Breast epithelium (tissue), 4 donors: ENCODE measurements at regions not wholly inside any gene's neighbourhood (a gene's known extent, or its start where the extent isn't known, plus 50 kb on each side); places are given as distances from the start of the nearest gene placed in this dataset.
A peak's percentile ranks its signal among the peaks of the same experiment; 100 is the strongest.
"Not testable (repeated sequence)": the region's sequence is repeated elsewhere in the genome, so short reads cannot be mapped to it uniquely, and the experiment has no call there.

Experiments
- DNase-seq, 2 donors: peaks; one replicate each; pipeline ENCODE4 v3.0.0-alpha.2; 2019; ENCODE audit warnings: low spot score in 2 of 2
- H3K27ac ChIP-seq, 2 donors: fragments of 200-600 bp; sonication (generic) in 1 of 2; one replicate each; pipeline ENCODE4 v1.5.1; 2016 to 2019; ENCODE audit warnings: mild to moderate bottlenecking in 1 of 2
- H3K27me3 ChIP-seq, 2 donors: fragments of 200-600 bp; sonication (generic) in 1 of 2; one replicate each; pipeline versions ENCODE4 v1.5.1 to v1.6.0; 2017 to 2019; ENCODE audit warnings: control low read depth in 1 of 2, mild to moderate bottlenecking in 1 of 2
- H3K36me3 ChIP-seq: fragments of 200-600 bp; one replicate; pipeline ENCODE4 v1.5.1; 2019
- H3K4me1 ChIP-seq, 2 donors: fragments of 200-600 bp; sonication (generic); one replicate each; pipeline ENCODE4 v1.5.1; 2016 to 2019; ENCODE audit warnings: control low read depth in 1 of 2
- H3K4me3 ChIP-seq, 3 donors: fragments of 200-600 bp; sonication (generic); 1 replicate in 2 of 3; 2 replicates in 1 of 3; pipeline ENCODE4 v1.5.1; 2016 to 2019; ENCODE audit warnings: mild to moderate bottlenecking in 3 of 3, moderate library complexity in 2 of 3
- H3K9me3 ChIP-seq, 2 donors: fragments of 200-600 bp; sonication (generic) in 1 of 2; one replicate each; pipeline ENCODE4 v1.5.1; 2016 to 2019; ENCODE audit warnings: control low read depth in 1 of 2
- CTCF ChIP-seq, 3 donors: fragments of 450-650 bp; IDR thresholded peaks; one replicate each; pipeline ENCODE4 v1.5.1; 2016 to 2017; ENCODE audit warnings: antibody characterized with exemption in 3 of 3, mild to moderate bottlenecking in 3 of 3, moderate library complexity in 3 of 3
- POLR2A ChIP-seq: fragments of 450-650 bp; IDR thresholded peaks from one replicate; pipeline ENCODE4 v1.6.1; 2016; ENCODE audit warnings: antibody characterized with exemption, mild to moderate bottlenecking, moderate library complexity
- POLR2AphosphoS5 ChIP-seq, 3 donors: sonication (generic); formaldehyde crosslinking; IDR thresholded peaks; one replicate each; pipeline ENCODE4 v1.6.1; 2017; ENCODE audit warnings: antibody characterized with exemption in 3 of 3
- intact Hi-C: fragments of 100-400 bp; cut with DNase I; formaldehyde crosslinking; loops from one replicate; pipeline ENCODE4 v1.15.1; 2023; ENCODE audit warnings: low total_unique reads

DNA sequence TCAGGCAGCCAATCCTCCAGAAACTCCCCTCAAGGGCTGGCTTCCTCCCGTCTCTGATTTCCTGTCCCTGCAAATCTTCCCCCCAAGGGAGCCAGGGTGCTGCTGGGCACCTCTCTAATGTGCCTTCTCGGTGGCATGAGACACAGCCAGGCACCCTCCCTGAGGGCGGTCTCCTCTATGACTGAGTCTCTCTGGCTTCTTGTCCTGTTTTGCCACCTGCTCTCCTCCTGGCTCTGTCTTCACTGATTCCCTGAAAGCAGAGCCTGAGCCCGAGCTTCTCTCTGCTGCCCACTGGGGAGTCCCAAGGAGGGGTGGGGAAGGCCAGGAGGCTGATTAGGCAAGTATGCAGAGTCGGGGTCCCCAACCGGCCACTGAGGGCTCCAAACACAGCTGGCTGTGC, 60.4 kb upstream of the INSIG1 start:
- intact Hi-C loops: no loop called here
- Histone ChIP-seq H3K27ac (no peak overlapping the region), H3K4me1 (no peaks in the 10 kb centered on the region), H3K9me3 (no peaks in the 10 kb centered on the region), H3K27me3 (no peaks in the 10 kb centered on the region), H3K4me3 (no peak overlapping the region), H3K36me3 (no peaks in the 10 kb centered on the region)
- no peak for TF ChIP-seq CTCF (IDR thresholded peaks at IDR 0.05)
- TF ChIP-seq POLR2A: no peak
- no peak for TF ChIP-seq POLR2AphosphoS5 (IDR thresholded peaks at IDR 0.05)
- no peak for DNase-seq

GRCh38 chr7:155237730-155238129, 59.9 kb upstream of the INSIG1 start:
- Histone ChIP-seq H3K36me3 (no peaks in the 10 kb centered on the region), H3K27me3 (no peaks in the 10 kb centered on the region), H3K4me3 (no peak overlapping the region), H3K27ac (no peak overlapping the region), H3K4me1 (no peaks in the 10 kb centered on the region), H3K9me3 (no peaks in the 10 kb centered on the region)
- no peak for TF ChIP-seq CTCF (IDR thresholded peaks at IDR 0.05)
- TF ChIP-seq POLR2AphosphoS5 (IDR thresholded peaks at IDR 0.05): no peak
- TF ChIP-seq POLR2A: no peak
- DNase-seq: no peak
- intact Hi-C loops: no loop called here

DNA sequence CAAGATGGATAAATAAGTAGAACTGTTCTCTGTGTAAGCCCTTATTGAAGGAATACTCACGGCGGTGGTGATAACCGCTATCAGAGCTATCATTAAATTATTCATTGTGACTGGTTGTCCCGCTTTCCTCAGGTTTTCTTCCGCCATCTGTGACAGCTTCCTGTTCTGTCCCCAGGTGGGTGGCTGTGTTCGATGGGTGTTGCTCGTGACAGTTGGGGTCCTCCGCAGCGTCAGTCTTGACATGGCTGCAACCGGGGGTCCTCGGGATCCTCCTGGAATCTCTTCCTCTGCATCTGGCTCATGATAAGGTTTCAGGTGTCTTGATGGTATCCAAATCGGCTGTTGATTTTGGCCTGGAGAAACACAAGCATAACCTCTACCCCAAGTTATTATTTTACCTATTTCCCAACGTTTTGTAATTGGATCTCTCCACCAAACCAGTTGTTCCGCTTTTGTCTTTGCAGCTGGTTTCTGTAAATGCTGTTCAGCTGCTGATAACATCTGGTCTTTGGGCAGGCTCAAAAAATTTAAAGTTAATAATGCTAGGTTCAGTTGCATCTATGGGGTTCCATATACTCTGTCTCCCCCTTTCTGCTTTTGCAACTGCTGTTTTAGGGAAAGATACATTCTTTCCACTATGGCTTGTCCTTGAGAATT, 58.1 kb upstream of the INSIG1 start:
- H3K4me1 ChIP-seq, DNase-seq, H3K27me3 ChIP-seq, H3K36me3 ChIP-seq, H3K9me3 ChIP-seq, intact Hi-C loops: not testable (repeated sequence)
- H3K4me3 ChIP-seq: peak overlapping the region in 1 of 3 donors; percentile 0
- H3K27ac ChIP-seq: peak overlapping the region; percentile 50 to 62
- TF ChIP-seq POLR2AphosphoS5 (IDR thresholded peaks at IDR 0.05): peak in 1 of 3 donors; percentile 27

- intact Hi-C loops: no loop called here
- no peaks in the 10 kb centered on the region for H3K9me3 ChIP-seq
- no peaks in the 10 kb centered on the region for H3K27me3 ChIP-seq
- TF ChIP-seq POLR2A (no peak), CTCF (IDR thresholded peaks at IDR 0.05) (no peak), POLR2AphosphoS5 (IDR thresholded peaks at IDR 0.05) (no peak)
- no peak overlapping the region for H3K4me3 ChIP-seq
- no peaks in the 10 kb centered on the region for H3K4me1 ChIP-seq
- DNase-seq: no peak
- H3K27ac ChIP-seq: no peak overlapping the region
- H3K36me3 ChIP-seq: no peaks in the 10 kb centered on the region
These were observed 53.0 kb upstream of the INSIG1 start for GRCh38 chr7:155244675-155245074.

GRCh38 chr7:155247479-155248365, 50.0 kb upstream of the INSIG1 start:
- intact Hi-C loops: no loop called here
- no peak for DNase-seq
- Histone ChIP-seq H3K27ac (no peak overlapping the region), H3K4me1 (no peaks in the 10 kb centered on the region), H3K27me3 (no peaks in the 10 kb centered on the region), H3K4me3 (no peak overlapping the region), H3K9me3 (no peaks in the 10 kb centered on the region), H3K36me3 (no peaks in the 10 kb centered on the region)
- TF ChIP-seq POLR2A: no peak
